OCI-LY3 (cell line): ENCODE measurements at regions not wholly inside any gene's neighbourhood (a gene's known extent, or its start where the extent isn't known, plus 50 kb on each side); places are given as distances from the start of the nearest gene placed in this dataset.

ENCODE experiments used
- H2AFZ ChIP-seq: fragments of 200-600, 300-600 bp; shearing (Covaris generic); 2 replicates; pipeline ENCODE4 v1.6.0; 2014; ENCODE audit warnings: antibody characterized with exemption, low read depth, low read length
- H3K27ac ChIP-seq: fragments of 200-600, 300-600 bp; sonication (generic); 2 replicates; pipeline ENCODE4 v1.5.1; 2014; ENCODE audit warnings: mild to moderate bottlenecking, low read length, moderate library complexity, mixed read lengths
- H3K27me3 ChIP-seq: fragments of 200-600, 300-600 bp; sonication (generic); 2 replicates; pipeline ENCODE4 v1.6.1; 2014; ENCODE audit warnings: low read depth, low read length, mixed read lengths
- H3K36me3 ChIP-seq: fragments of 200-600, 300-600 bp; sonication (generic); replicated peaks from 2 replicates; pipeline ENCODE3; 2014; ENCODE audit warnings: low read depth, low read length, mixed read lengths
- H3K4me1 ChIP-seq: fragments of 300-600, 200-600 bp; sonication (generic); 2 replicates; pipeline ENCODE4 v1.6.1; 2014; ENCODE audit warnings: low read length, mixed read lengths
- H3K4me2 ChIP-seq: fragments of 200-600, 300-600 bp; sonication (generic); 2 replicates; pipeline ENCODE4 v1.6.1; 2014; ENCODE audit warnings: low read length, mixed read lengths
- H3K4me3 ChIP-seq: fragments of 300-600, 200-600 bp; sonication (generic); 2 replicates; pipeline ENCODE4 v1.5.1; 2014; ENCODE audit warnings: antibody characterized with exemption, mild to moderate bottlenecking, low read length, moderate library complexity
- H3K79me2 ChIP-seq: fragments of 300-600, 200-600 bp; shearing (Covaris generic); 2 replicates; pipeline ENCODE4 v1.6.1; 2014; ENCODE audit warnings: mild to moderate bottlenecking, low read length, mixed read lengths
- H3K9ac ChIP-seq: fragments of 300-600, 200-600 bp; shearing (Covaris generic); 2 replicates; pipeline ENCODE4 v1.6.0; 2014; ENCODE audit warnings: mild to moderate bottlenecking, low read length, moderate library complexity
- H3K9me3 ChIP-seq: fragments of 200-600, 300-600 bp; shearing (Covaris generic); 2 replicates; pipeline ENCODE4 v1.6.1; 2014; ENCODE audit warnings: low read length, mixed read lengths; ENCODE audit not compliant: insufficient read depth
- H4K20me1 ChIP-seq: fragments of 200-600, 300-600 bp; sonication (generic); 2 replicates; pipeline ENCODE4 v1.6.1; 2016; ENCODE audit warnings: low read length, mixed read lengths; ENCODE audit not compliant: insufficient read depth
- EZH2phosphoT487 ChIP-seq: fragments of 200-600 bp; shearing (Covaris generic); IDR thresholded peaks from 2 replicates; pipeline ENCODE4 v1.6.1; 2018; ENCODE audit warnings: antibody characterized with exemption, mixed run types, low read depth
- TF ChIP-seq, protein P1 (sequence below): fragments of 200-600, 300-600 bp; sonication (generic); IDR thresholded peaks from 2 replicates; pipeline ENCODE4 v1.5.1; 2014; ENCODE audit warnings: antibody characterized with exemption, low read length, low read depth

DNA sequence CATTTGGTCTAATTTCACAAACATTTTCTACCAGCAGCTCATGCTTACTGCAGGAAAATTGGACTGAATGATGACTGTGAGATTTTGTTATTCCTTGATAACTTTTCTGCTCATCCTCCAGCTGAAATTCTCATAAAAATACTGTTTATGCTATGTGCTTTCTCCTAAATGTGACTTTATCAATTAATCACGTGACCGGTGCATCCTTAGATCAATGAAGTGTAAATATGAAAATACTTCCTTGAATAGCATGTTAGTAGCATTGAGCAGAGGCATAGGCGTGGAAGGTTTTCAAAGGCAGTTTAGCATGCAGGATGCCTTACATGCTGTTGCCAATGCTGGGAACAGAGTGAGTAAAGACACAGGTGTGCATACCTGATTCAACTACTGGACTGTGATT is 1002.5 kb downstream of the CBLN2 start:
- no peaks in the 10 kb centered on the region for H3K4me1 ChIP-seq
- H4K20me1 ChIP-seq, result no peaks in the 10 kb centered on the region
- no peaks in the 10 kb centered on the region for H3K27me3 ChIP-seq
- TF ChIP-seq, protein P1, sequence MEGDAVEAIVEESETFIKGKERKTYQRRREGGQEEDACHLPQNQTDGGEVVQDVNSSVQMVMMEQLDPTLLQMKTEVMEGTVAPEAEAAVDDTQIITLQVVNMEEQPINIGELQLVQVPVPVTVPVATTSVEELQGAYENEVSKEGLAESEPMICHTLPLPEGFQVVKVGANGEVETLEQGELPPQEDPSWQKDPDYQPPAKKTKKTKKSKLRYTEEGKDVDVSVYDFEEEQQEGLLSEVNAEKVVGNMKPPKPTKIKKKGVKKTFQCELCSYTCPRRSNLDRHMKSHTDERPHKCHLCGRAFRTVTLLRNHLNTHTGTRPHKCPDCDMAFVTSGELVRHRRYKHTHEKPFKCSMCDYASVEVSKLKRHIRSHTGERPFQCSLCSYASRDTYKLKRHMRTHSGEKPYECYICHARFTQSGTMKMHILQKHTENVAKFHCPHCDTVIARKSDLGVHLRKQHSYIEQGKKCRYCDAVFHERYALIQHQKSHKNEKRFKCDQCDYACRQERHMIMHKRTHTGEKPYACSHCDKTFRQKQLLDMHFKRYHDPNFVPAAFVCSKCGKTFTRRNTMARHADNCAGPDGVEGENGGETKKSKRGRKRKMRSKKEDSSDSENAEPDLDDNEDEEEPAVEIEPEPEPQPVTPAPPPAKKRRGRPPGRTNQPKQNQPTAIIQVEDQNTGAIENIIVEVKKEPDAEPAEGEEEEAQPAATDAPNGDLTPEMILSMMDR, result no peak
- TF ChIP-seq EZH2phosphoT487, result no peak
- H3K36me3 ChIP-seq, result peaks cover 9% of the 10 kb centered on the region
- no peaks in the 10 kb centered on the region for H3K79me2 ChIP-seq
- no peak overlapping the region for H3K27ac ChIP-seq
- no peak overlapping the region for H3K4me3 ChIP-seq
- H3K9me3 ChIP-seq, result 0 out of 2 replicates have a peak, but pooled peaks cover 12% of the 10 kb centered on the region
- no peak overlapping the region for H2AFZ ChIP-seq
- H3K4me2 ChIP-seq, result no peak overlapping the region
- H3K9ac ChIP-seq, result no peak overlapping the region

DNA sequence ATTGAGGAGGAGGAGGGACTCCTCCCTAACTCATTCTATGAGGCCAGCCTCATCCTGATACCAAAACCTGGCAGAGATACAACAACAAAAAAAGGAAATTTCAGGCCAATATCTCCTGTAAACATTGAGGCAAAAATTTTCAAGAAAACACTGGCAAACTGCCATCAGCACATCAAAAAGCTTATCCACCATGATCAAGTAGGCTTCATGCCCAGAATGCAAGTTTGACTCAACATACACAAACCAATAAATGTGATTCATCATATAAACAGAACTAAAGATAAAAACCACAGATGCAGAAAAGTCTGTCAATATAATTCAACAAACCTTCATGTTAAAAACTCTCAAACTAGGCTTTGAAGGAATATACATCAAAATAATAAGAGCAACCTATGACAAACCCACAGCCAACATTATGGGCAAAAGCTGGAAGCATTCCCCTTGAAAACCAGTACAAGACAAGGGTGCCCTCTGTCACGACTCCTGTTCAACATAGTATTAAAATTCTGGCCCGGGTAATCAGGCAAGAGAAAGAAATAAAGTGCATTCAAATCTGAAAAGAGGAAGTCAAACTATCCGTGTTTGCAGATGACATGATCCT is 1014.3 kb downstream of the CBLN2 start:
- Histone ChIP-seq H3K4me3 (0 out of 2 replicates have a peak overlapping the region, but pooled peaks have one; percentile 10), H3K79me2 (no peaks in the 10 kb centered on the region), H3K4me2 (peak overlapping the region; percentile 42), H2AFZ (peak overlapping the region; percentile 64), H3K4me1 (peaks cover 20% of the 10 kb centered on the region), H3K9me3 (peaks cover 14% of the 10 kb centered on the region; the same call in 1 of the 2 replicates), H4K20me1 (no peaks in the 10 kb centered on the region), H3K27me3 (no peaks in the 10 kb centered on the region), H3K9ac (peak overlapping the region; percentile 14; the same call in 1 of the 2 replicates), H3K27ac (peak overlapping the region; percentile 71), H3K36me3 (peaks cover 19% of the 10 kb centered on the region)
- TF ChIP-seq, protein P1, result peak; percentile 26
- no peak for TF ChIP-seq EZH2phosphoT487

DNA sequence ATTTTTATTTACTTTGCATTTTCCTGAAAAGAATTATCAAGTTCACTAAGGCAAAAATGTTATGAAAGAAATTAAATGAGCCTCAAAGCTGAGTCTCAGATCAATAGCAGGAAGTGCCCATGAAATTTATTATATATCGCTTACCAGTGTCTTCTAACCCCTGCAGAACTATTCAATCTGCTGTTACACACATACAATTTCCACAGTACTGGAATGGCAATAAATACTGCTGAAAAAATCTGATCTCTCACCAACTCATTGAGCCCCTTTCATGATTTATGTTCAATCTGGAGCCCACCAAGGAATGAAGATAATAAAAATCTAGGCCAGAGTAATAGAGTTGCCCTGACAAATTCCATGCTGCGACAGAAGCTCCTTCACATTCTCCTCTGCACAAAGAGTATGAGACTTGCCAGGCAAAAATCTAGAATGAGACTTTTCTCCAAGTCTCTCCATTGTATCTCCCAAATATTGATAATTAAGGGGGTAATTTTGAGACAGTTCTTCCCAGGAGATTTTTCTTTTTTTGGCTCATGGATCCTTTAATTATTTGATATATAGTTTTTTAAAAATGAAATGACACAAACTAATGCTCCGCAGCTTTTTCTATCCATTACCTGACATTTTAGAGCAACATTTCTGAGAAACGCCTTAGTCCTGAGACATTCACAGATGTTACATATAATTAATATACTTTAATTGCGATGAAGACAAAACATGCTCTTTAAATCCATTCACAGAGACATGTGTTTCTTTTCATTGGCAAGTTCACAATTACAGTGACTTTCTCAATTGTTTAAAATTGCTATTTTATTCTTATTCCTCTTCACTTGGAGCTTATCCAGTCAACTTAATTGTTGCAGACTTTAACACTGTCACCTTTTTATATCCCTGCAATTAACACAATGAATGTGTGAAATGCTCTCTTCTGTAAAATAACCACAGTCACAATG is 1020.4 kb downstream of the CBLN2 start:
- TF ChIP-seq, protein P1, result no peak
- no peak for TF ChIP-seq EZH2phosphoT487
- Histone ChIP-seq H3K4me2 (no peak overlapping the region), H3K27me3 (no peaks in the 10 kb centered on the region), H3K9me3 (peaks cover 10% of the 10 kb centered on the region; the same call in 1 of the 2 replicates), H3K9ac (no peak overlapping the region), H3K27ac (no peak overlapping the region), H3K4me1 (no peaks in the 10 kb centered on the region), H4K20me1 (no peaks in the 10 kb centered on the region), H3K36me3 (peaks cover 5% of the 10 kb centered on the region), H3K4me3 (no peak overlapping the region), H2AFZ (no peak overlapping the region), H3K79me2 (no peaks in the 10 kb centered on the region)

DNA sequence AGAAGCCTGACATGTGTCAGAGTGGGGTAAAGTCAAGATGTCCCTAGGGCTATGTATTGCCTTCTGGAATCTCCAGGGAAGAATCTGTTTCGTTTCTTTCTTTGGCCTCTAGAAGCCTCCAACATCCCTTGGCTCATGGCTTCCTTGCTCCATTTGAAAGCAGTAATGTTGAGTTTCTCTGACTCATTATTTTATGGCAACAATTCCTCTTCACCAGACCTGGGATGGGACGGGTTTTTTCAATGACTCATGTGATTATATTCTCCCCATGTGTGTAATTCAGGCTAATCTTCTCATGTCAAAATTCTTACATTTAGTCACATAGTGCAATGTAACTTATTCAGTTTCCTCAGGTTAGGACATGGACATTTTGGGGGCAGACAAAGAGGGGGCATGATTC is 1038.6 kb downstream of the CBLN2 start:
- Histone ChIP-seq H3K27ac (no peak overlapping the region), H4K20me1 (no peaks in the 10 kb centered on the region), H3K4me3 (no peak overlapping the region), H3K4me2 (no peak overlapping the region), H3K9ac (no peak overlapping the region), H2AFZ (no peak overlapping the region), H3K9me3 (peaks cover 44% of the 10 kb centered on the region; the same call in 1 of the 2 replicates), H3K79me2 (no peaks in the 10 kb centered on the region), H3K4me1 (peaks cover 16% of the 10 kb centered on the region), H3K27me3 (no peaks in the 10 kb centered on the region), H3K36me3 (peaks cover 42% of the 10 kb centered on the region)
- no peak for TF ChIP-seq EZH2phosphoT487
- TF ChIP-seq, protein P1, result no peak
